Peyer's patch (tissue), 4 donors: ENCODE measurements at regions not wholly inside any gene's neighbourhood (a gene's known extent, or its start where the extent isn't known, plus 50 kb on each side); places are given as distances from the start of the nearest gene placed in this dataset.

Source experiments
- POLR2A ChIP-seq, 2 donors: fragments of 450-650 bp; IDR thresholded peaks; one replicate each; pipeline ENCODE4 v1.5.1; 2017; ENCODE audit warnings: antibody characterized with exemption in 2 of 2, mild to moderate bottlenecking in 2 of 2, moderate library complexity in 2 of 2
- TF ChIP-seq, protein P1 (sequence below), 6 experiments: fragments of 450-650 bp in 4 of 6; fragments of 200-600 bp in 2 of 6; sonication (generic) in 1 of 6; IDR thresholded peaks; one replicate each; pipeline ENCODE4 v1.5.1; 2017 to 2019; ENCODE audit warnings: antibody characterized with exemption in 6 of 6, mild to moderate bottlenecking in 3 of 6, moderate library complexity in 1 of 6

DNA sequence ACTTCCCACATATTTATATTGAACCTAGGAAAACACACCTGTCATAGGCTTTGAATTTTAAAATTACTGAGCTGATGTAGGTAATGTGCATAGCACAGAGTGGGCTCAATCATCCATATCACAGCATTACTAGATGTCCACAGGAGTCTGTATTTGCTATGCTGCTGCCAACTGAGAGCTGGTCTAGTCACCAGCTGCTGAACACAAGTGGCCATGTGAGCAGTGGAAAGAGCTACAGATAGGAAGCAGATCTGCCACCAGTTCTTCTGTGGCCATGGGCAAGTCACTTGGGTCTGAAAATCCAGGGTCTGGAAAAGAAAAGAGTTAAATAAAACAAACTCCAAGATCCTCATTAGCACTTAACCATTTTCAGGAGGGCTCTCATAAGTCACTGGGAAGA is 91.8 kb downstream of the APIP start:
- TF ChIP-seq, protein P1, sequence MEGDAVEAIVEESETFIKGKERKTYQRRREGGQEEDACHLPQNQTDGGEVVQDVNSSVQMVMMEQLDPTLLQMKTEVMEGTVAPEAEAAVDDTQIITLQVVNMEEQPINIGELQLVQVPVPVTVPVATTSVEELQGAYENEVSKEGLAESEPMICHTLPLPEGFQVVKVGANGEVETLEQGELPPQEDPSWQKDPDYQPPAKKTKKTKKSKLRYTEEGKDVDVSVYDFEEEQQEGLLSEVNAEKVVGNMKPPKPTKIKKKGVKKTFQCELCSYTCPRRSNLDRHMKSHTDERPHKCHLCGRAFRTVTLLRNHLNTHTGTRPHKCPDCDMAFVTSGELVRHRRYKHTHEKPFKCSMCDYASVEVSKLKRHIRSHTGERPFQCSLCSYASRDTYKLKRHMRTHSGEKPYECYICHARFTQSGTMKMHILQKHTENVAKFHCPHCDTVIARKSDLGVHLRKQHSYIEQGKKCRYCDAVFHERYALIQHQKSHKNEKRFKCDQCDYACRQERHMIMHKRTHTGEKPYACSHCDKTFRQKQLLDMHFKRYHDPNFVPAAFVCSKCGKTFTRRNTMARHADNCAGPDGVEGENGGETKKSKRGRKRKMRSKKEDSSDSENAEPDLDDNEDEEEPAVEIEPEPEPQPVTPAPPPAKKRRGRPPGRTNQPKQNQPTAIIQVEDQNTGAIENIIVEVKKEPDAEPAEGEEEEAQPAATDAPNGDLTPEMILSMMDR (IDR thresholded peaks at IDR 0.05) = no peak
- no peak for TF ChIP-seq POLR2A (IDR thresholded peaks at IDR 0.05)
